Fibroblast of skin of right quadriceps (primary cell): ENCODE measurements at regions not wholly inside any gene's neighbourhood (a gene's known extent, or its start where the extent isn't known, plus 50 kb on each side); places are given as distances from the start of the nearest gene placed in this dataset.

Experiments
- DNase-seq: peaks from one replicate; pipeline ENCODE4 v3.0.0-alpha.2; 2013

DNA sequence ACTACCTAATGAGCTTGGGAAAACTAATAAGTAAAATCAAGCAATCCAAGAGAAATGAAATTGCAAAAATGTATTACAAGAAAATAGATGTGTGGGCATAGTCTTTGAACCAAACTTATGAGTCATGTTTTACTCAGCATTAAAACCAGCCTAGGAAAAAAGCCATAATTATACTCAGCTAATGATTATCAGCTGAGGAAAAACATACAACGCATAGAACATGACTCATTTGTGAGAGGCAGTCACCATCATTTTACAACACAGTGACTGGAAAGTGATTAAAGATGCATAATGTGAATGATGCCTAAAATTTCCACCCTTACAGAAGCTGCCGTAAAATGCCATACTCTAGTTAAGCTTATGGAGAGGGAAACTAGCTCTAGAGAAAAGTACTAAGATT lies 238.0 kb upstream of the EOMES start:
- peak; percentile 80 for DNase-seq

DNA sequence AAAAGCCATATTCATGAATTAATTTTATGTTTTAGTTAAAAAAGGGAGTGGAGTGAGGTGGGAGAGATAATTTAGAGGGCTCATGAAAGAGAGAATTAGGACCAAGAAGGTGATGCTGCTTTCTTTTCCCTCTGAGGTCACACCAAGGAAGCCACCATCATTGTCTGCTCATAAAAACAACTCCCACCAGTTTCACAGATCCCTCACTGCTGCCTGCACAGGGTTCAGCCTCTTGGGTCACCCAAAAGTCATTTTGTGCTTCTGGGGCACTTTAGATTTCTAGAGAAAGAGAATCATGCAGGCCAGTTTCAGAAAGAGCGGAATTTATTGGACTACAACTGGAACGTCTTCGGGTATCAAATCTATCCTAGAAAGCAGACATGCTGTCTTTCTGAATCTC lies 241.4 kb upstream of the EOMES start:
- no peak for DNase-seq

DNA sequence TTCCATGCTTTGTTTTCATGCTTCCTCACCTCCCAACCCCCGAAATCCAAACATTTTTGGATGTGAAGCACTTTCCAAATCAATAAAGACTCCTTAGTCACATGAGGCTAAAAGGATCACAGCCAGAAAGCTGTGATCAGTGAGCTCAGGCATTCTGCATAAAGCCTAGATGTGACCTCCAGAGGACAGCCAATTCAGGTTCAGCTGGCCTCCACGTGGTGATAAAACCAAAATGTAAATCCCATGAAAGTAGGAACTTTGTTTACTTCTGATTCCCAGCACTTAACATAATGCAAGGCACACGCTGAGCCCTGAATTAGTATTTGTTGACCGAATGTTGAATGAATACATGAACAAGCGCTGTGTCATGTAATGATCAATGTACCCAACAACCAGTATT lies 249.5 kb upstream of the EOMES start:
- DNase-seq, result no peak

DNA sequence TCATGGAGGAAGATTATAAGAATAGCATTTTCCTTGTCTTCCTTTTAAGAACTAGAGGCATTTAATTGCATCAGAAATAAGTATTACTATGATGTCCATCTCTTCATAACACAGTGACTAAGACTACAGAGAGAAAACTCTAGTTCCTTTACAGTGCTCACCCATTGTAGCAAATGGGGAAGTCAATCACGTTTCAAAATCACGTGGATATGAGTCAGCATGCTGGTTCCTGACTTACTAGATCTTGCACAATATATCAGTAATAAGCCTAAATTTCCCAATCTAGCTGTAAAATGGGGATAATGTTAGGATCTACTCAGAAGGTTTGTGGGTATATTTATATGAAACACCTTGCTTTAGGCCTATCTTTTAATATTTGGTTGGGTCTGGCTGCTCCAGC lies 254.8 kb upstream of the EOMES start:
- peak; percentile 33 for DNase-seq

DNA sequence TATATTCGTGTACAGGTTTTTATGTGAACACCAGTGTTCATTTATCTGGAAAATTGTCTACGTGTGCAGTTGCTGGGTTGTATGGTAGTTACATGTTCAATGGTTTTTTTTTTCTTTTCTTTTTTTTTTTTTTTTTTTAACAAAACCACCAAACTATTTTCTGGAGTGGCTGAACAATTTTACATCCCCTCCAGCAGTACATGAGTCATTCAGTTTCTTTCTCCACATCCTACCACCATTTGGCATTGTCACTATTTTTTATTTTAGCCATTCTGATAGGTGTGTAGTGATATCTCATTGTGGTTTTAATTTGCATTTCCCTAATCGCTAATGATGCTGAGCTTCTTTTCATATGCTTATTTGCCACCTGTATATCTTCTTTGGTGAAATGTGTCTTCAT lies 256.3 kb upstream of the EOMES start:
- DNase-seq, result no peak

DNA sequence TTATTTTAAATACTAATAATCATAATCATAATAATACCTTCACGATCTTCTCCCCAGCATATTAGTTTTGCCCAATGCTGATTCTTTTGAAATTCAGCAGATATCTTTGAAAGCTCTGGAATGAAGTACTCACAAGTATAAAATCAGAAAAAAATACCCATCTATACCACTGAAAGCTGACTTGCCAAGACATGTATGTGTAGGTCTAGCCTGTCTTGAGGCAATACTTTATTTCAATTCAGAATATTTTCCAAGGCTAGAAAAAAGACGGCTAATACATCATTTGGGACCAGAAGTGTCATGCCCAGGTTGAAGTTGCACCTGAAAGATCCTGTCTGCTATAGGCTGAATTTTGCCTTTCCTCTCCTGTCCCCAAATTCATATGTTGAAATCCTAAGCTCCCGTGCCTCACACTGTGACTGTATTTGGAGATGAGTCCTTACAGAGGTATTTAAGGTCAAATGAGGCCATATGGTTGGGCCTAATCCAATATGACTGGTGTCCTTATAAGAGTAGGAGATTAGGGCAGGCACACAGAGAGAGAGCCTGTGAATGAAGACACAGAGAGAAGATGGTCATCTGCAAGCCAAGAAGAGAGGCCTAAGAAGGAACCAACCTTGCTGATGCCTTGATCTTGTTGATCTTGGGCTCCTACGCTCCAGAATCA lies 255.9 kb upstream of the CMC1 start:
- DNase-seq, result peak; percentile 3

DNA sequence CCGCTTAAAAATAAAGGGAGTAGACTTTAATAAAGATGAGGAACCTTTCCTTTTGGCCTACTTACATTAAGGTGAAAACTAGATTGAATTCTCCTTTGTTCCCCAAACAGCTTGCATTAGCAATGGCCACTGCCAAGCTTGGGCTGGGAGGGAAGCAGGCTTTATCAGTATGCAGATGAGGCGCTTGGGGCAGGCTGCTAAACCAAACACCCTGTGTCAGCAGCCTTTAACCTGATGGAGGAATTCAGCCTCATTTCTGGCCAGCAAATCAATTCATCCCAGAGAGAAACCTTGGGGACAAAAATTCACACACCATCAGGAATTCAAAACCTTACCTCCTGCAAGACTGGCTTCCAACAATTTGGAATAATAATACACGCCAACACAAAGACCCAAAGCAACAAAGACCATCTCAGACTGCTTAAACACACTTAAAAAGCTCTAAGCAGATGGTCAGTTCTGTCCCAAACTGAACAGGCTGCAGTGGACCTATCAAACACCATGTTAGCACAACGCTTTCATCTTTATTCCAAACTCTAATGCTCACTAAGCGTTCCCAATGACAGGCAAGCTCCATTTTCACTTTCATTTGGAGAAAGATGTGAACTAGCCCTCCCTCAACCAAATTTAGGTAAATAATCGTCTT lies 255.1 kb upstream of the CMC1 start:
- no peak for DNase-seq

DNA sequence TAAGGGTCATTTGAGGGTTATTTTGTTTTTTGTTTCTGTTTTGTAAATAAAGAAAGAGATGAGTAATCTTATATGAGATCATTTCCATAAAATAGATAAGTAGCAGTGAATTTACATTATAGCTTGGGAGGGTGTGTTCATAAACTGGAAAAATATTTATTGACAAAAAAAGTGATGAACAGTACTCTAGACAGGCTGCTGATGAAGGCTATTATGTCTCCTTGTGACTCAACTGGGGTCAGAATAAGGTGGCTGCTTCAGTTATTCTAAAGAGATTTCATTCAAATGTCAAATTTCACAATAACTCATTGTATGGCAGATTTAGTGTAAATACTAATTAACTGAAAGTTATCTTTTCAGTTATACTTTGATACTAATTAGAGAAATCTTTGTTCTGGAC lies 251.1 kb upstream of the CMC1 start:
- DNase-seq, result no peak

DNA sequence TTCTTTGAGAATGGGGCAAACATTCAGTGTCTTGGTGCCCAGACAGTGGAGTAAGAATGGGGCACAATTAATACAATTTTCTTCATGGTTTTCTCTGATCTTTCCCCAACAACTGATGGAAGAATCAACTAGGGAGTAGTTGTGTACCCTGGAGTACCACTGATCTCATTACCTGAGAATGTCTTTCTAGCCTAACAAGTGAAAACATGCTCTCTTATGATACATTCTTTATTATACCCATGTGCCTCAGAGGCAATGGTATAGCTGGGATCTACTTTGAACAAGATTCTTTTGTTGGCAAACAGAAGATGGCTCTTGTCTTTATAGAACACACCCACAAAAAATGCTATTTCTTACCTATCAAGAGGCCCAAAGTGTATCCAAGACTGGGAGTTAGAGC lies 250.6 kb upstream of the CMC1 start:
- DNase-seq, result no peak

DNA sequence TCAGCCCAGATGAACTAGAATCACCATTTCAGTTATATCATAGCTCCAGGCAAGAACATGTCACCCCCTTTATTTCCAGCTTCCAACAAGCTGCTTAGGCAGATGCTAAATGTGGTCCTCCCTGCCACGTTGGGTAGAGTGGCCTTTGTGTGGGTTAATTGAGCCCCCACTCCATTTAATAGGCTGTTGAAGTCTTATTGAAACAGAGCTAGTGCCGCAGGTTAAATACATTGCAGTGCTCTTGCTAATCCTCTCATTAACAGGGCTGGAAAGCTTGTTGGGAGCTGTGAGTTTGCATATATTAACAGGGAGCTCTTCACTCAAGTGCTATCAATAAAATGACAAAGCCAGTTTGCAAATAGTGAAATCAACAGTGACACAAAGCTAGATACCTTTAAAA lies 248.4 kb upstream of the CMC1 start:
- no peak for DNase-seq

DNA sequence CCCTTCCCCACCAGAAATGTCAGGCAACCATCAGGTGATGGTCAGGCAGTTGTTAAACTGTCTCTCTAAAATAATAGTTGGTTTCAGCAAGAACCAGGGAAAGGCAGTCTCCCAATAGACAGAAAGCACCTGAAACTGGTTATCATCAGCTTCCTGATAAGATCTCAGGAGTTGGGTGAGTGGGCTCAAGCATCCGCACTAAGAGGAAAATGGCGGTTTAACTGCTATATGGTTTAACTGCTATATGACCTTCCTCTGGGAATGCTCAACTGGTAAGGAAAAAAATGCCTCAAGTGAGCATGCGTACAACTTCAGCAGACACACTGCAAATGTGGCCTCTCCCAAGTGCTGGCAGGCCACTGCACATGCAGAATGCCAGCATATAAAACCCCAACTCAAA lies 240.8 kb upstream of the CMC1 start:
- no peak for DNase-seq

DNA sequence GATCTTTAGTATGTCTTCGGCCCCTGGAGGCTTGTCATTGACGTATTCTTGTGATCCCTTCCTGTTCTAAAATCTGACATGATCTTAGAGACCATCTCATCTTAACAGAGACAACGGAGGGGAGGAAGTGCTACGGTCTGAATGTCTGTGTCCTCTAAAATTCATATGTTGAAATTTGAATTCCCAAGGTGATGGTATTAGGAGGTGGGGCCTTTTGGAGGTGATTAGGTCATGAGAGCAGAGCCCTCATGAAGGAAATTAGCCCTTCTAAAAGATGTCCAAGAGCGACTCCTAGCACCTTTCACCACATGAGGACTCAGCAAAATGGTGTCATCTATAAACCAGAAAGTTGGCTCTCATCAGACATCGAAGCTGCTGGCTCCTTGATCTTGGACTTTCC lies 233.2 kb upstream of the CMC1 start:
- DNase-seq, result no peak

DNA sequence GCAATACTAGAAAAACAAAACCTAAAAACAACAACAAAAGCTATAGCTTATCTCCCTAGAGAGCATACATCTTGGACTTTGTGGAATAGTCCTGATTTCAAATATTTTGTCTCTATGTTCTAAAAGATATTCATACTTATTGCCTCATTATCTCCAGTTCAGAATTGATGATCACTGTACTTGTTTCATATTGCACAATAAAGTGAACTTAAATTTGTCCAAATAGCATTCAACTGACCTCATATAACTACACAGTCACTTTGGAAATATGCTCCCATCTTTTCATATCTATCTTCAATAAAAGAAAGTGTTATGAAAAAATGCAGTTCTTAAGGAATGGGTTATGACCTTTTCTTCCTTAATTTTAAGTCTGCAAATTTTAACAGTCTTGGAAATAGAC lies 228.6 kb upstream of the CMC1 start:
- no peak for DNase-seq

DNA sequence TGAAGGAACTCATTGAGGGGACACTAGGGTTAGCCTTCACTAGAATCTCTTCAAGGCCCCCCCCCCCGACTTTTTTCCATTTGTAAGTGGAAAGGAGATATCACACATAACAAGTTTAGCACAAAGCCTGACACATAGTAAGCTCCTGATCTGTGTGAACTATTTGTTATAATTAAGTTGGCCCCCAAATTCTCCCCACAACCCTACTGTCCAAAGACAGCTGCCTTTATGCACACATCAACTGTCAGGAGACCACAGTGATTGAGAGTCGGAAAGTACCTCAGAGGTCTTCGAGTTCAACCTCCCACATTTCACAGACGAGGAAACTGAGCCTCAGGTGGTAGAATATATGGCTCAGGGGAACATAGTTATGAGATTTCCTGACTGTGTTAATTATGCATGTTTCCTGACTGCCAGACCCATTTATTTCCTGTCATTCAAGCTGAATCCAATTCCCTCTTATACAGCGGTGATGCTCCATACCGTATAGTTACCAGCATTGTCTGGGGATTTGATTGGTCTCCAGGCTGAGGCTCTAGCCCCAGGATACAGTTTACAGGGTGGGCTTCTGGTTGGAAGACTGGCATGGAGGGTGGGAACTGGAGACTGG lies 227.4 kb upstream of the CMC1 start:
- DNase-seq, result no peak

DNA sequence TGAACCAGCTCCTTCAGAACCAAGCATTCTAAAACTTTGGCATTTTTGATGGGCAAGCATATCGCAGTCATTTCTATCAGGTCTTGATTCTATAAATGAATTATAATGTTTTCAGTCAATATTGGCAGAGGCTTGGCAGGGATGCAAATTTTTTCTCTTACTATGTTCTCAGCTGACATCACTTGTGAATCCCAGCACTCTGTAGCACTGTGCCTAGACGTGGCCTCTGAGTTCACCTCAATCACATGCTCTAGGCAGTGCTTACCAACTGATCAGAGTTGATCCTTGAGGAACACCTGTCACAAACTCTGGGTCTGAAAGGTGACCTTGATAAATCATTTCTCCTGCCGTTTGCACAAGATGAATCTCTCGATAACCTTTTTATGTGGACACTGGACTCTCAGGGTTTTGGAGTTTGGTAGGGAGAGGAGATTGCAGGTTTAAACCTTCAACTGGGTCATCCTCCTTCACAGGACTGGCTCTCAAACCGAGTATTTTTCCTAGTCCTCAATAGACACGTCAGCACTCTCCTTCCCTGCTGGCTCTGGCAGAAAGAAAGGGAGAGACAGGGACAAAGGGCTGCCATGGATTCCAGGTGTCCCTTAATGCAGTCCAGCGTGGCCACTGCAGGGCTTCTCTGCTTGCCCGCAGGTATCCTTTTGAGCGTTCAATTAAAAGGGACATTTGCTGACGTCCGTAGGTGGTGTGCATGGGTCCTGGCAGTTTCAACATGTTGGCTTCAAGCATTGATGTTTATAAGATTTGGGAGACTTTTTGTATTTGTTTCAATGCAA lies 222.3 kb upstream of the CMC1 start:
- no peak for DNase-seq

DNA sequence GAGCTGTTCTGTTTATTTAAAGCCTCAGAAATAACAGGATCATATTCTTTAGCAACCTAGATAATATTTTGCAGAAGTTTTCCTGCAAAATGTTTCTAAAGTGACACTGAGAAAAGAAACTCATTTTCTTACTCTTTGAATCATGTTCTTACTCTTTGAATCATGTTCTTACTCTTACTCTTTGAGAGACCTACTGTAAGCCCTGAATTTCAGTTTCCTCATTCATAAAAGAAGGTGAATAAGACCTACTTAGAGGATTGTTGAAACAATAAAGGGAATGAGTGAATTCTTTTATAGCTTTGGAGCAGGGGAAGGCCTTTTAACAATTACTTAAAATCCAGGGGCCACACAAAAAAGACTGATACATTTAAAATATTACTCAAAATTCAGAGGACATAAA lies 221.7 kb upstream of the CMC1 start:
- DNase-seq, result no peak

DNA sequence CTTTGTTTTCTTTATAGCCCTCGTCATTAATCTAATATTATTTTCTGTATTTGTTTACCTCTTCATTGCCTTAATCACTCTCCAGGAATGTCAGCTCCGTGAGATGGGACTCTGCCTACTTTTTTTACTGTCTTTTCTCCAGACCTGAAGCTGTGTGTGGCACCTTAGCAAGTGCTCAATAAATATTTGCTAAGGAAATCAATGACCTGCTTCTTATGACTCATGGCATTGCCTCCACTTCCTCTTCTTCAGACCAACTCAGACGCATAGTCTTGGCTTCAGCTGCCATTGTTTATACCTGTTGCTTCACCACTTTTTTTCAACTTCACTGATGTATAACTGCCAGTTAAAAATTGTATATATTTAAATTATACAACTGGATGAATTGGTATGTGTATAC lies 218.5 kb upstream of the CMC1 start:
- no peak for DNase-seq

DNA sequence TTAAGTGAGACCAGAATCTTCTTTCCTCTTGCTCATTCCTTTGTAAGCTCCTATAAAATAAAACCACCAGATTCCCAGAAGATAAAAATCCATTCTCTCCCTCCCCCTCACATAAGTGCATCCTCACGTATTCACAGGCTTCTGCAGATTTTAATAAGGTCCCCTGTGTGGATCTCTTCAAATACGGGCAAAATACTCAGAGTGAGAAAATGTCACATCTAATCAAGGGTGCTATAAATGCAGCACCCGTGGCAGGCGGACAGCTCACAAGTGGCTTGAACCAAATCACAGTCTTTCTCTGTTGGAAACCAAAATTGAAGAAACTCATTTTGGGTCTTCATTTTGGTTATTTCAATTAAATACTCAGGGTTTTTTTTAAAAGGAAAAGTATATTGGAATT lies 212.9 kb upstream of the CMC1 start:
- DNase-seq, result no peak

DNA sequence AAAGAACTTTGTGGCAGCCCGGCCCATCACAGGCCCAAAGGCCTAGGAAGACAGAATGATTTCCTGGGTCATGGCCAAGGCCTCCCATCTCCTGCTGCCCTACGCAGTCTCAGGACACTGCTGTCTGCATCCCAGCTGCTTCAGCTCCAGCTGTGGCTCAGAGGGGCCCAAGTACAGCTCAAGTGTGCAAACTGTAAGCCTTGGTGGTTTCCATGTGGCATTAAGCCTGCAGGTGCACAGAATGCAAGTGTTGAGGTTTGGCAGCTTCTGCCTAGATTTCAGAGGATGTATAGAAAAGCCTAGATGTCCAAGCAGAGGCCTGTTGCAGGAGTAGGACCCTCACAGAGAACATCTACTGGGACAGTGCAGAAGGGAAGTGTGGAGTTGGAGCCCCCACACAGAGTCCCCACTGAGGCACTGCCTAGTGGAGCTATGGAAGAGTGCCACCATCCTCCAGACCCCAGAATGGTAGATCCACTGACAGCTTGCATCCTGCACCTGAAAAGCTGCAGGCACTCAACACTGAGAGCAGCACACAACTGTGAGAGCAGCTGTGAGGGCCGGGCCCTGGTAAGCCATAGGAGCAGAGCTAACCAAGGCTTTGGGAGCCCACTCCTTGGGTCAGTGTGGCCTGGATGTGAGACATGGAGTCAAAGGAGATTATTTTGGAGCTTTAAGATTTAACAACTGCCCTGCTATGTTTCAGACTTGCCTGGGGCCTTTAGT lies 208.2 kb upstream of the CMC1 start:
- no peak for DNase-seq

DNA sequence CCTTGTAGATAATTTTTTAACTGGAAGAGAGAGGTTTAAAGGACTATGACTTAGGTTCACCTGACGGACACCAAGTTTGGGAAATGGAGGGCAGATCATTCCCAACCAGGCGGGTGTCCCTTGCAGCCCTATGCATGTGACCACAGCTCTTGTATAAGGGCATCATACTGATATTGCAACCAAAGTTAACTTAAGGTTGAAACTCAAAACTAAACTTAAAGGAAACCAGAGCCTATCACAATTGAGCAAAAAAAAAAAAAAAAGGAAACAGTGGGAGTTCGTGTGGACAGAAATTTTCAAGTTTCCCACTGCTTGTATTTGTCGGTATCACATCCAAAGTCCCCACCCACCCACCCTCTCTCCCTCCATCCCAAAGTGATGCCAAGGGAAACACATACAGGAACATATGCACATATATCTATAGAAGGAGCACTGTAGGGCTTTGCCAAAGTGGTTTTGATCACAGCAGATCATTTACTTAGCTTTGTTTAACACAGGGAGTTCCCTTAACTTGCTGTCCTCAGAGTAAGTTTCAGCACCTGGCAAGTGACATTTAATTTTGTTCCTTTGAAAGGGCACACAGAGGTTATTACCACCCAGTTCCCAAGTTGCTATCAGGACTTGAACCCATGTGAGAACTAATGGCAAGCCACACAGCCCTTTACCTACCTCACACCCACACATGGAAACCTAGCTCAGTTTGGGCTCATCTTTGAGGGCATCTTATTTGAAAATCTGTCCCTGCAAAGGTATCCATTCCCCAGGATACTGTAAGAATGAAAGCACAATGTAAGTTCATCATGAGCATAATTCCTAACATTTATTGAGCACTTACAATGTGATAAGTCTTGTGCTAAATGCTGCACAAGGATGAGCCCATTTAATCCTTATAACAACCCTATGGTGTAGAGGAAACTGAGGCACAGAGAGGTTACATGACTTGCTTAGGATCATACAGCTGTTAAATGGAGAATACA lies 204.5 kb upstream of the CMC1 start:
- no peak for DNase-seq

DNA sequence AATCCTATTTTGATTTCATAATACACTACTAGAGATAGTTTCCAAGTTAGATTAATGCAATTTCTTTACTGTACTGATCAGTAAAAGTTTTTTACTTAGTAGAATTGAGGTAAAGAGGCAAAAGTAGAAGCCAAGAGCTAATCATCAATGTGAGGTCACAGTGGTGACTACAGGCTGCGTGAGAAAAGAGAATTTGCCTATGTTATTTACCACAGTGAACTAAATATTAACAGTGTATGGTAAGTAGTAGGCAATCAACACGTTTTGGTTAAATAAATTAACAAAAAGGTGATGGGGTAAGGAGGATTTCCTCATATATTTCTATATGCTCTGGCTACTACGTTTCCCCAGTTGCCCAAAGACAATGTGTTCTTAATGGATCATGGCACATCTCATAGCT lies 202.2 kb upstream of the CMC1 start:
- no peak for DNase-seq

DNA sequence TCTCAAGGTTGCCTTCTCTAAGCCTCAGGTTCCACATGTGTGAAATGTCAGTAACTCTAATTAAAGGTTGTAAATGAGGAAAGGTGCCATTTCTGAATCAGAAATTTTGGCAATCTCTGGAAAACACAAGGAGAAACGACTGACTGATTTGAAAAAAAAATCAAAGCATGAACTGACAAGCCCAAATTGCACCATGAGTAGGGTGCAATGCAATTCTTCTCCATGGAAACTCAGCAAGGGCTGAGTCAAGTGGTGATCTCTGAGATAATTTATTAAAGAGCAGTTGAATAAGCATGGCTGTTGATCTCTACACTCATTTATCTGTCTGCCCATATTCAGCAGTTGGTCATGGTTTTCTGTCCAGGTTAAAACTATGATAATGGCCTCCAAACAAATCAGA lies 201.6 kb upstream of the CMC1 start:
- no peak for DNase-seq
